ENCODE measurements at regions not wholly inside any gene's neighbourhood (a gene's known extent, or its start where the extent isn't known, plus 50 kb on each side); places are given as distances from the start of the nearest gene placed in this dataset.

DNA sequence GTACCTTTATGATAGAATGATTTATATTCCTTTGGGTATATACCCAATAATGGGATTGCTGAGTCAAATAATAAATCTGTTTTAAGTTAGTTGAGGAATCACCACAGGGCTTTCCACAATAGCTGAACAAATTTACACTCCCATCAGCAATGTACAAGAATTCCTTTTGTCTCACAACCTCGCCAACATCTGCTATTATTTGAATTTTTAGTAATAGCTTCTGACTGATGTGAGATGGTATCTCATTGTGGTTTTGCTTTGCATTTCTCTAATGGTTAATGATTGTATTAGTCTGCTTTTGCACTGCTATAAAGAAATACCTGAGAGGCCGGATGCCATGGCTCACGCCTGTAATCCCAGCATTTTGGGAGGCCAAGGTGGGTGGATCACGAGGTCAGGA, 1387.6 kb upstream of the ACVR2A start:
- no peak for DNase-seq

DNA sequence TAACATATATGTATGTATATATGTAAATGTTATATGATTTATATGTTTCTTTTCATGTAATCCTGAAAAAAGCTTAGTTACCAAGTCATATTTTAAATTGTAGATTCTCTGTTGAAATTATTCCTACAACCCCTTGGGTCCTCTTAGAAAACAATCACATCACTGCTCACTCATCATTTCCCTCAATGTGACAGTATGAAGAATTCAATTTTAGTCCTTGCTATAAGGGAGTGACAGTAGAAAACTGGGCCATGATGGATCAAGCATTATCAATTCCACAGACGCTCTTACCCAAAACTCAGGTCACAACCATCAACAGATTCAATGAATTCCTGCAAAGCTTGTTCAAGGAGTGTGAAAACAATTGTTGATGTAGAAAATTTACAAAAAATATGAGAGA, 1389.5 kb upstream of the ACVR2A start:
- Histone ChIP-seq H3K9me3 (ENCODE audit: control insufficient read depth, low read length) (peaks cover 5% of the 10 kb centered on the region), H3K27ac (ENCODE audit: low read length) (no peak overlapping the region), H3K27me3 (ENCODE audit: control insufficient read depth, insufficient read depth) (no peaks in the 10 kb centered on the region), H3K4me1 (ENCODE audit: control insufficient read depth, insufficient read depth, low read length) (no peaks in the 10 kb centered on the region), H3K4me3 (ENCODE audit: low read length) (no peak overlapping the region)
- 90% methylated on average over 1 of the region's 1 CpG for WGBS
- DNase-seq = no peak
- intact Hi-C loops (cut with DNase I) = no loop called here
- ATAC-seq = no peak

More for the DNA sequence above, 1387.6 kb upstream of the ACVR2A start:
- H3K27ac ChIP-seq (ENCODE audit: low read length) = no peak overlapping the region
- no peaks in the 10 kb centered on the region for H3K27me3 ChIP-seq (ENCODE audit: control insufficient read depth, insufficient read depth)
- intact Hi-C loops (cut with DNase I) = no loop called here
- H3K4me1 ChIP-seq (ENCODE audit: control insufficient read depth, insufficient read depth, low read length) = no peaks in the 10 kb centered on the region
- no peak for ATAC-seq
- WGBS = 91% methylated on average over 4 of the region's 4 CpGs
- peaks cover 5% of the 10 kb centered on the region for H3K9me3 ChIP-seq (ENCODE audit: control insufficient read depth, low read length)
- no peak overlapping the region for H3K4me3 ChIP-seq (ENCODE audit: low read length)

DNA sequence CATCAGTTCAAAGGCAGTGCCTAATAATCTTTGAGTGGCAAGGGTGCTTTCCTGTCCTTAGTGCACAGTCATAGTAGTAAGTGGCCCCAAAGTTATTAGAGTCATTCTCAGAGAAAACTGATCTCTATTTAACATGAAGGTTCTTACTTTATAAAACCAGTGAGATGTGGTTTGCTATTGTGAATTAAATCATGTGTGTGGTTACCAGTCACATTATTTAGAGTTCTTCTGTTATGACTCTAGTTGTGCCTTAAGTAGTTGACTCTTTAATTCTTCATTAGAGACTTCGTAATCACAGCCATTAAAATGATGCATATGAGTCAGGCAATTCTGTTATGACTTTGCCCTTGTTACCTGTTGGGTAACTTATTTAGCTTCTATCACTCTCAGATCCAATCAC, 1392.9 kb upstream of the ACVR2A start:
- WGBS = 84% methylated on average over 1 of the region's 1 CpG
- Histone ChIP-seq H3K4me3 (ENCODE audit: low read length) (no peak overlapping the region), H3K9me3 (ENCODE audit: control insufficient read depth, low read length) (no peaks in the 10 kb centered on the region), H3K27me3 (ENCODE audit: control insufficient read depth, insufficient read depth) (no peaks in the 10 kb centered on the region), H3K4me1 (ENCODE audit: control insufficient read depth, insufficient read depth, low read length) (no peaks in the 10 kb centered on the region), H3K27ac (ENCODE audit: low read length) (no peak overlapping the region)
- DNase-seq (no peak), ATAC-seq (no peak)
- intact Hi-C loops (cut with DNase I) = no loop called here

DNA sequence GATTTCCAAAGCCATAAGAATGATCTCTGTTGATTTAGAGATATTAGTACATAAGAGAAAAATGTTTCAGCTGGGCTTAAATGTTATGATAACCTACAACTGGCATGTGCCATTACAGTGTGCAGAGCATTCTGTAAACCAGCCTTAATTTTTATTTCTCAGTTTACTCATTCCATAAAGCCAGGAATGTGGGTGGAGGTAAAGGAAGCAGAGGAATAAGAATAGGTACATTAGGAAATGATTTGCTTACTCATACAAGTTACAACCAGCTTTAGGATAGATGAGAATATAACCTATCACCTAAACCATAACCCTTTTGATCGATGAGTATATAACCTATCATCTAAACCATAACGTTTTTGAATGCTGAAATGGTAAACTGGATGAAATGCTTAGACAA, 1394.7 kb upstream of the ACVR2A start:
- Histone ChIP-seq H3K27me3 (ENCODE audit: control insufficient read depth, insufficient read depth) (no peaks in the 10 kb centered on the region), H3K27ac (ENCODE audit: low read length) (no peak overlapping the region), H3K9me3 (ENCODE audit: control insufficient read depth, low read length) (no peaks in the 10 kb centered on the region), H3K4me1 (ENCODE audit: control insufficient read depth, insufficient read depth, low read length) (no peaks in the 10 kb centered on the region), H3K4me3 (ENCODE audit: low read length) (no peak overlapping the region)
- intact Hi-C loops (cut with DNase I) = no loop called here
- WGBS = 70% methylated on average over 2 of the region's 2 CpGs
- no peak for DNase-seq
- no peak for ATAC-seq

DNA sequence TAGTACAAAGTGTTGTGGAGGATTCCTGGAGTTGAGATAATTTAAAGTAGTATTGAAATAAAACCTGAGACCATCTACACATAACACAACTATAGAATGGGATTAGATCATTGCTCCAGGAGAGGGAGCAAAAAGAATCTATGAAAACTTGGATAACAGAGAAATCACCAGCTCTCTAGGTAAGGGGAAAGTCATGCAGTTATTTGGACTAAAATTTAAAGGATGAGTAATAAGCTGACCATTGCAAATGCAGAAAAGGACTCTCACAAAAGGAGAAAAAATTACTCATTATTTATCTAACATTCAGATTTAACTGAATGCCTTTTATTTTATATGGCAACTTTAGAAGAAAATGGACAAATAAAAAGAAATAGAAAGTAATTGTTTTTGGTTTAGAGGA, 1399.8 kb upstream of the ACVR2A start:
- DNase-seq (no peak), ATAC-seq (no peak)
- Histone ChIP-seq H3K27me3 (ENCODE audit: control insufficient read depth, insufficient read depth) (no peaks in the 10 kb centered on the region), H3K27ac (ENCODE audit: low read length) (no peak overlapping the region), H3K9me3 (ENCODE audit: control insufficient read depth, low read length) (no peaks in the 10 kb centered on the region), H3K4me1 (ENCODE audit: control insufficient read depth, insufficient read depth, low read length) (no peaks in the 10 kb centered on the region), H3K4me3 (ENCODE audit: low read length) (no peak overlapping the region)
- intact Hi-C loops (cut with DNase I) = no loop called here

DNA sequence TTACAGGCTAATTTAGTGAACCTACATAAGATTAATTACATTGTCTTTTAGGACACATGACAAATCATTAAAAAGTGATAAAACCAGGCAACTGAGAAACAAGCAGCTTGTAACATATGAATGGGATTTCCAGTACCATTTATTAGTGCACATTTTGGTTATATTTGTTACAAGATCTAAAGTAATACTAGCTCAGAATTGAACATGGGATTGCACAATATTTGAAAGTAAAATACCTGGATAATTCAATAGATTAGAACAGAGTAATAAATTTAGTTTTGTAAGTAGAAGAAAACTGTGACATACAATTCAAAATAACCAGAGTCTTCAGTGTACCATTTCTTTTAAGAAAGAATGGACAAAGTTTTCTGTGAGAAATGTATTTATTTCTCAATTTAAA, 1400.7 kb upstream of the ACVR2A start:
- no peak for DNase-seq
- intact Hi-C loops (cut with DNase I) = no loop called here
- H3K9me3 ChIP-seq (ENCODE audit: control insufficient read depth, low read length) = no peaks in the 10 kb centered on the region

DNA sequence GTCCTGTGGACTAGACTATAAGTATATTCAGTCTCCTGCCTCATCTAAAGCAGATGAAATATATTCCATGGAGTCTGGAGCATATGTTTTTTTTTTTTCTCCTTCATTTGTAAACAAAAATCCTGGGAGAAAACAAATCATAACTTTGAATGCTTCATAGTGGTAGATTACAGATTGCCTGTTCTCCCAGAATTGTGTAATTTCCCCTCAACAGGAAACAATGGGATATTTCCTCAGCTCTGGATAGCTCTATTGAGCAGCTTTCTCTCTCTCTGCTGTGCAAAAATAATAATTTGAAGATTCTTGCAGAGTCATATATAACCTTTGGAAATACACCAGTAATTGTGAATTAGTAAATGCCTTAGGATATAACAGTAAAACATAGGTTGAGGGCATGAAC, 1406.6 kb upstream of the ACVR2A start:
- intact Hi-C loops (cut with DNase I) = no loop called here
- H3K4me1 ChIP-seq (ENCODE audit: control insufficient read depth, insufficient read depth, low read length) = no peaks in the 10 kb centered on the region
- H3K4me3 ChIP-seq (ENCODE audit: low read length) = no peak overlapping the region
- H3K9me3 ChIP-seq (ENCODE audit: control insufficient read depth, low read length) = no peaks in the 10 kb centered on the region
- no peak for ATAC-seq
- H3K27me3 ChIP-seq (ENCODE audit: control insufficient read depth, insufficient read depth) = no peaks in the 10 kb centered on the region
- no peak for DNase-seq
- no peak overlapping the region for H3K27ac ChIP-seq (ENCODE audit: low read length)

More for the DNA sequence above, 1400.7 kb upstream of the ACVR2A start:
- ATAC-seq = no peak
- Histone ChIP-seq H3K4me3 (ENCODE audit: low read length) (no peak overlapping the region), H3K27me3 (ENCODE audit: control insufficient read depth, insufficient read depth) (no peaks in the 10 kb centered on the region), H3K4me1 (ENCODE audit: control insufficient read depth, insufficient read depth, low read length) (no peaks in the 10 kb centered on the region), H3K27ac (ENCODE audit: low read length) (no peak overlapping the region)

DNA sequence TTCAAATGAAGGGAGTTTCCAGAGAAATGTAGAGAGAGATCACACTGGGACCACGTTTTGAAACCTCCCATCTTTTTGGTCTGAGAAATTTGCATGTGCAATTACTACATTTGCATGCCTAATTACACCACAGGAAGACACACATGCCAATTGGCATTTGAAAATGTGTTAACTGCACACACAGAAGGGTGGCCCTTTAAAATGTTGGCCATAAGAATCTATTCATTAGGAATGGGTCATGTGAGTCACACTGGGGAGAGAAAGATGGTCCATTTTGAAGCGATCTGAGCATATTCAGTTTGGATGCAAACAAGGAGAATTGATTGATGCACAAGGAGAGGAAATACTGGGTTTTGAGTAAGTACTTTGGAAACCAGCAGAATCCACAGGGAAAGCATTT, 1407.1 kb upstream of the ACVR2A start:
- Histone ChIP-seq H3K4me3 (ENCODE audit: low read length) (no peak overlapping the region), H3K27ac (ENCODE audit: low read length) (no peak overlapping the region), H3K4me1 (ENCODE audit: control insufficient read depth, insufficient read depth, low read length) (no peaks in the 10 kb centered on the region), H3K27me3 (ENCODE audit: control insufficient read depth, insufficient read depth) (no peaks in the 10 kb centered on the region), H3K9me3 (ENCODE audit: control insufficient read depth, low read length) (no peaks in the 10 kb centered on the region)
- DNase-seq = no peak
- intact Hi-C loops (cut with DNase I) = no loop called here
- ATAC-seq = no peak
- 40% methylated on average over 2 of the region's 2 CpGs for WGBS

DNA sequence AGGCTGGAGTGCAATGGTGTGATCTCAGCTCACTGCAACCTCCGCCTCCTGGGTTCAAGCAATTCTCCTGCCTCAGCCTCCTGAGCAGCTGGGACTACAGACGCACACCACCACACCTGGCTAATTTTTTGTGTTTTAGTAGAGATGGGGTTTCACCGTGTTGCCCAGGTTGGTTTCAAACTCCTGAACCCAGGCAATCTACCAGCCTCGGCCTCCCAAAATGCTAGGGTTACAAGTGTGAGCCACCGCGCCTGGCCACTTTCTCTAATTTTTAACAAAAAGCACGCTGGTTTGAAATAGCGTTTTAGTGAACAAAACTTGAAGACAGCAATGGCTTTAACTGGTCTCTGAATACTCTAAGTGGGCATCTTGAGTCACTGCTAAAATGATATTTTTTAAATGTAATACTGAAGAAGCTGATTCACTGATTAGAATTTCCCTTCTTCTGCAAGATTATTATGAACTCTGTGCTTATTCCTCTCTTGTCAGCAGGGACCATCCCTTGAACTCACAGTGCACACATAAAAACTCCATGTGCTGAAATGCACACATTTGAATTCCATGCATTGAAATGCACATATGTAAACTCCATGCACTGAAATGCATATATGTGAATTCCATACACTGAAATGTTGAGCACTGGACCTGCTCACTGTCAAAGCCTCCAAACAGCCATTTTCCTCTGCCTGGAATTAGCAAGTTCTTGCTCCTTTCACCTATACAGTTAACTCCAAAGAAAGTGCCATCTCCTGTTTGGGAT, 1411.5 kb upstream of the ACVR2A start:
- H3K4me1 ChIP-seq (ENCODE audit: control insufficient read depth, insufficient read depth, low read length) = no peaks in the 10 kb centered on the region
- no peak overlapping the region for H3K27ac ChIP-seq (ENCODE audit: low read length)
- intact Hi-C loops (cut with DNase I) = no loop called here
- no peak overlapping the region for H3K4me3 ChIP-seq (ENCODE audit: low read length)
- no peaks in the 10 kb centered on the region for H3K27me3 ChIP-seq (ENCODE audit: control insufficient read depth, insufficient read depth)
- DNase-seq (no peak), ATAC-seq (no peak)
- 93% methylated on average over 8 of the region's 8 CpGs for WGBS
- H3K9me3 ChIP-seq (ENCODE audit: control insufficient read depth, low read length) = no peaks in the 10 kb centered on the region

DNA sequence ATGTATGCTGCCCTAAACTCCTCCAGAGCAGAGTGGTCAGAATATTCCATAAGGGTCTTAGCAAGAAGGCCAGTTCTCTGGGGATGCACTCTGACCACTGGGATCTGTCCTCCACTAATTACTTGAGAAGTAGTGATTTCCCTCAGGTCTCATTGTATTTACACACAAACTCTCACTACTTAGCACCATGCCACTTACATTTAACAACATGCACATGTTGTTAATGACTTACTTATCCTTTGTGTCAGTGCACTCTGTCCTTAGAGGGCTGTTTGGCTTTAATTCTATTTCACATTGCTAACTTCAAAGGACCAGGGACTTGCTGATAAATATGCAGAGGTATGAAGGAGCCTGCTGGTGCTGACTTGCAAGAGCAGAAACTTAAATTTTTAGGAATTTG, 1415.5 kb upstream of the ACVR2A start:
- DNase-seq = no peak
- Histone ChIP-seq H3K4me1 (ENCODE audit: control insufficient read depth, insufficient read depth, low read length) (no peaks in the 10 kb centered on the region), H3K4me3 (ENCODE audit: low read length) (no peak overlapping the region), H3K27me3 (ENCODE audit: control insufficient read depth, insufficient read depth) (no peaks in the 10 kb centered on the region), H3K27ac (ENCODE audit: low read length) (no peak overlapping the region), H3K9me3 (ENCODE audit: control insufficient read depth, low read length) (no peaks in the 10 kb centered on the region)
- ATAC-seq = no peak
- intact Hi-C loops (cut with DNase I) = no loop called here

DNA sequence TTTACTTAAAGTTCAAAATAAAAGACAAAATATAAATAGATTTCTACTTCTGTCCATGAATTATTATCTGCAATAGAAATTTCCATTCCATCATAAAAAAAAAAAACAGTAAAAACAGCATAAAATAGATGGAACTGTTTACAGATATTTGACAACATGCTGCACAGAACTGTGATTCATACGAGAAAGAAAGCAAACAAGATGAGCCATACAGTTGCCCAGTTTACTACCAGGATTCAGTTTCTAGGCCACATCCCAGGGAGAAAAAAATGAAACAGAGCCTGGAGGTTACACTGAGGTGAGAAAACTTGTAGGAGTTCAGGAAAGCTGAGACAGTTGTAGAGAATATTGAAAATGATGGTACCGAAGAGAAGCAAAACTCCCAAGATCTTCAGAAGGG, 1426.9 kb upstream of the ACVR2A start:
- no peak overlapping the region for H3K27ac ChIP-seq (ENCODE audit: low read length)
- no peaks in the 10 kb centered on the region for H3K4me1 ChIP-seq (ENCODE audit: control insufficient read depth, insufficient read depth, low read length)
- no peak for DNase-seq
- H3K4me3 ChIP-seq (ENCODE audit: low read length) = no peak overlapping the region
- intact Hi-C loops (cut with DNase I) = no loop called here
- H3K9me3 ChIP-seq (ENCODE audit: control insufficient read depth, low read length) = no peaks in the 10 kb centered on the region
- H3K27me3 ChIP-seq (ENCODE audit: control insufficient read depth, insufficient read depth) = no peaks in the 10 kb centered on the region
- 87% methylated on average over 2 of the region's 2 CpGs for WGBS
- ATAC-seq = no peak

DNA sequence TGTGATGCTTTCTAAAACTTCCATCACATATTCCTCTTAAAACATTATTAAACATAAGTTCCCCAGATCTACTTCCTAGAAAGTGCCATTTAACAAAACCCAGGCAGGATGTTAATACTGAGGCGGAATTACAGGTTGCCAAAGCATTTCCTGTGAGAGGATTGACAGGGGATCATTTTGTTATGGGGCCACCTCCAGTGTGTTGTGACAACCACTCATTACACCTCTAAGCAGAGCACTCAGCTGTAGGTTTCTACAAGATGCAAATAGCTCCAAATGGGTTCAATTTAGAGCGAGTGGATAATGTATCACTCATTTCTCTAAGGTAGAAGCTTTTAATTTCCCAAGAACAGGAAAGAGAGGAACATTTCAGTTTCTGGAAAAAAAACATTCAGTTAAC, 1429.5 kb upstream of the ACVR2A start:
- intact Hi-C loops (cut with DNase I) = no loop called here
- H3K9me3 ChIP-seq (ENCODE audit: control insufficient read depth, low read length) = no peaks in the 10 kb centered on the region
- ATAC-seq (no peak), DNase-seq (no peak)
- no peak overlapping the region for H3K4me3 ChIP-seq (ENCODE audit: low read length)
- H3K4me1 ChIP-seq (ENCODE audit: control insufficient read depth, insufficient read depth, low read length) = no peaks in the 10 kb centered on the region
- no peak overlapping the region for H3K27ac ChIP-seq (ENCODE audit: low read length)
- H3K27me3 ChIP-seq (ENCODE audit: control insufficient read depth, insufficient read depth) = no peaks in the 10 kb centered on the region
- WGBS = 65% methylated on average over 2 of the region's 2 CpGs
